K562 (cell line): ENCODE measurements at regions not wholly inside any gene's neighbourhood (a gene's known extent, or its start where the extent isn't known, plus 50 kb on each side); places are given as distances from the start of the nearest gene placed in this dataset.

Experiments used
- ATAC-seq: fragments of 200-7000 bp; cut with Tn5 transposase; 3 replicates; pipeline ENCODE4 v1.9.1; 2020; ENCODE audit warnings: moderate library complexity
- BruUV-seq: library from RNA; stranded (reverse); fragments of 400-500 nt; replicated peaks from 2 replicates; lab custom pipeline; 2021; lab: Mats Ljungman, UMichigan
- CTCF ChIA-PET: fragments of 300-600 bp; formaldehyde crosslinking; extraction: SDS; loops from one replicate; lab custom pipeline; 2021; ENCODE audit warnings: low intra/inter-chr PET ratio; lab: Yijun Ruan, JAX
- POLR2A ChIA-PET: fragments of 300-600, 350-650 bp; sonication (Branson Sonifier 250); formaldehyde crosslinking; extraction: SDS; loops from one replicate; lab custom pipeline; 2021; ENCODE audit warnings: antibody characterized with exemption, inconsistent platforms; lab: Yijun Ruan, JAX
- DNase-seq, 4 experiments: peaks; one replicate each; pipeline versions ENCODE4 v3.0.0 to v3.0.0-alpha.2; 2011 to 2018; ENCODE audit warnings: low spot score in 3 of 4, mixed read lengths in 3 of 4; ENCODE audit errors: extremely low read depth in 1 of 4
- FAIRE-seq: peaks from 2 replicates; lab custom pipeline; 2011; peaks lifted over from hg19 to GRCh38; lab: Jason Lieb, UNC
- H2AFZ ChIP-seq: 2 replicates; pipeline ENCODE4 v1.6.0; 2011; ENCODE audit warnings: low read depth, low read length, control low read depth, inconsistent platforms
- H3K27ac ChIP-seq: fragments of 200-600 bp; 3 replicates; pipeline ENCODE4 v1.8.0; 2011; ENCODE audit warnings: low read depth, mild to moderate bottlenecking, control low read depth, inconsistent platforms, low read length, moderate library complexity, mixed read lengths; ENCODE audit errors: extremely low read depth
- H3K27me3 ChIP-seq, 2 experiments: fragments of 300-600 bp in 1 of 2; 2 replicates in 1 of 2; 3 replicates in 1 of 2; pipeline versions ENCODE4 v1.6.0 to v1.8.0; 2011; ENCODE audit warnings: inconsistent platforms in 2 of 2, low read length in 2 of 2, mild to moderate bottlenecking in 1 of 2, mixed read lengths in 1 of 2, moderate library complexity in 1 of 2; ENCODE audit not compliant: control insufficient read depth in 2 of 2, insufficient read depth in 2 of 2
- H3K36me3 ChIP-seq: fragments of 300-600 bp; 3 replicates; pipeline ENCODE4 v1.8.0; 2011; ENCODE audit warnings: mild to moderate bottlenecking, low read length, inconsistent platforms; ENCODE audit not compliant: control insufficient read depth, insufficient read depth
- H3K4me1 ChIP-seq, 2 experiments: fragments of 200-600 bp in 1 of 2; replicated peaks in 1 of 2; 2 replicates in 1 of 2; 3 replicates in 1 of 2; pipeline versions ENCODE4 v1.5.1 to v1.8.0; 2011; ENCODE audit warnings: inconsistent platforms in 2 of 2, low read length in 2 of 2, mild to moderate bottlenecking in 1 of 2, mixed read lengths in 1 of 2, moderate library complexity in 1 of 2; ENCODE audit not compliant: control insufficient read depth in 2 of 2, insufficient read depth in 2 of 2
- H3K4me2 ChIP-seq: 2 replicates; pipeline ENCODE4 v1.6.1; 2011; ENCODE audit warnings: low read length, control low read depth, inconsistent platforms, mixed read lengths; ENCODE audit not compliant: insufficient read depth
- H3K4me3 ChIP-seq: fragments of 200-600 bp; sonication (generic), shearing (Covaris generic); 2 replicates; pipeline ENCODE4 v1.5.1; 2016; ENCODE audit warnings: control low read depth, inconsistent platforms
- H3K79me2 ChIP-seq: fragments of 200-600 bp; 3 replicates; pipeline ENCODE4 v1.8.0; 2011; ENCODE audit warnings: low read length, inconsistent platforms; ENCODE audit not compliant: control insufficient read depth, insufficient read depth
- H3K9ac ChIP-seq, 2 experiments: 2 replicates each; pipeline versions ENCODE4 v1.6.0 to v1.6.1; 2011; ENCODE audit warnings: low read depth in 2 of 2, low read length in 2 of 2, control low read depth in 1 of 2, inconsistent platforms in 1 of 2, mild to moderate bottlenecking in 1 of 2, mixed read lengths in 1 of 2; ENCODE audit not compliant: insufficient read depth in 1 of 2
- H3K9me1 ChIP-seq: one replicate; pipeline ENCODE4 v1.6.0; 2011; ENCODE audit warnings: inconsistent platforms, mild to moderate bottlenecking, low read length, moderate library complexity; ENCODE audit not compliant: control insufficient read depth, insufficient read depth
- H3K9me3 ChIP-seq: replicated peaks from 2 replicates; pipeline ENCODE4 v1.5.1; 2011; ENCODE audit warnings: low read depth, low read length, inconsistent platforms; ENCODE audit not compliant: control insufficient read depth, insufficient read depth
- H4K20me1 ChIP-seq: replicated peaks from 2 replicates; pipeline ENCODE4 v1.6.1; 2011; ENCODE audit warnings: low read length, inconsistent platforms, mixed read lengths; ENCODE audit not compliant: control insufficient read depth, insufficient read depth
- CGGBP1 ChIP-seq: fragments of 250-450 bp; sonication (Bioruptor Pico); IDR thresholded peaks from 2 replicates; pipeline ENCODE4 v1.9.0; 2021; ENCODE audit warnings: mild to moderate bottlenecking
- DPF2 ChIP-seq: fragments of 450-650 bp; IDR thresholded peaks from 2 replicates; pipeline ENCODE4 v1.6.1; 2016
- PRPF4 ChIP-seq: fragments of 200-400 bp; formaldehyde crosslinking; IDR thresholded peaks from one replicate; pipeline ENCODE4 v1.6.1; 2017; ENCODE audit warnings: low read length, low read depth, mild to moderate bottlenecking; ENCODE audit not compliant: insufficient read depth, poor library complexity, severe bottlenecking
- SUPT5H ChIP-seq: fragments of 450-650 bp; IDR thresholded peaks from 2 replicates; pipeline ENCODE4 v1.6.1; 2016
- TCF3 ChIP-seq: sonication (generic); formaldehyde crosslinking; IDR thresholded peaks from 2 replicates; pipeline ENCODE4 v1.4.0; 2020; ENCODE audit warnings: mild to moderate bottlenecking, missing genetic modification reagents
- ZNF143 ChIP-seq: sonication (generic); formaldehyde crosslinking; IDR thresholded peaks from 2 replicates; pipeline ENCODE4 v1.9.0; 2022; ENCODE audit warnings: mild to moderate bottlenecking, missing genetic modification reagents
- ZNF274 ChIP-seq: IDR thresholded peaks from 2 replicates; pipeline ENCODE4 v1.6.1; 2011; ENCODE audit warnings: low read depth, mild to moderate bottlenecking, low read length, moderate library complexity, borderline replicate concordance
- WGBS: fragments of 100-300 bp; shearing (Covaris generic); methylation state at CpG from one replicate; pipeline ENCODE4 v1.1.6; 2016; ENCODE audit warnings: low coverage, mixed read lengths; ENCODE audit not compliant: insufficient coverage; ENCODE audit errors: missing lambda C conversion rate; 5-methylcytosine and 5-hydroxymethylcytosine counted together
- in situ Hi-C: fragments of 300-500 bp; cut with MboI; formaldehyde crosslinking; loops from 4 replicates; pipeline ENCODE4 v1.15.0; 2018; ENCODE audit warnings: inconsistent platforms, mixed read lengths
- intact Hi-C: fragments of 100-400 bp; cut with micrococcal nuclease; formaldehyde crosslinking; loops from 2 replicates; pipeline ENCODE4 v1.14.2; 2022

DNA sequence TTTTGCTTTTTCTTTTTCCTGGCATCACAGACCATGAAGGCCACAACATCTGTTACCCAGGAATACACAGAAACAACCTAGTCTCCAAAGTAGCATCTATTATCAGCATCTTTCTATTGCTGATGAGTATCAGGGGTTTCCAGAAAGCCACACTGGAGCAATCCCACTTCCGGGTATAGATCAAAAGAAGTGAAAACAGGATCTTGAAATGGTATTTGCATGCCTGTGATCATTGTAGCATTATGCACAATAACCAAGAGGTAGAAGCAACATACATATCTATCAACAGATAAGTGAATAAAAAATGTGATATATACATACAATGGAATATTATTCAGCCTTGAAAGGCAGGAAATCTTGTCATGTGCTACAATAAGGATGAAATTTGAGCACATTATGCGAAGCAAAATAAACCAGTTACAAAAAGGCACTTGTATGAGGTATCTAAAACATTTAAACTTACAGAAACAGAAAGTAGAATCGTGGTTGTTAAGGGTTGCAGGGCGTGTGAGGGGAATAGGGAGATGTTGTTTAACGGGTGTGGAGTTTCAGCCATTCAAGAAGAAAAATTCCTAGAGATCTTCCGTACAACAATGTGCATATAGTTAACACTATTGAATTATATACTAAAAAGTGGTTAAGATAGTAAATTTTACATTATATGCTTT is 115.1 kb downstream of the KCNE4 start (continued):
- TF ChIP-seq TCF3, result no peak
- TF ChIP-seq, all 486 proteins: peak for 0

DNA sequence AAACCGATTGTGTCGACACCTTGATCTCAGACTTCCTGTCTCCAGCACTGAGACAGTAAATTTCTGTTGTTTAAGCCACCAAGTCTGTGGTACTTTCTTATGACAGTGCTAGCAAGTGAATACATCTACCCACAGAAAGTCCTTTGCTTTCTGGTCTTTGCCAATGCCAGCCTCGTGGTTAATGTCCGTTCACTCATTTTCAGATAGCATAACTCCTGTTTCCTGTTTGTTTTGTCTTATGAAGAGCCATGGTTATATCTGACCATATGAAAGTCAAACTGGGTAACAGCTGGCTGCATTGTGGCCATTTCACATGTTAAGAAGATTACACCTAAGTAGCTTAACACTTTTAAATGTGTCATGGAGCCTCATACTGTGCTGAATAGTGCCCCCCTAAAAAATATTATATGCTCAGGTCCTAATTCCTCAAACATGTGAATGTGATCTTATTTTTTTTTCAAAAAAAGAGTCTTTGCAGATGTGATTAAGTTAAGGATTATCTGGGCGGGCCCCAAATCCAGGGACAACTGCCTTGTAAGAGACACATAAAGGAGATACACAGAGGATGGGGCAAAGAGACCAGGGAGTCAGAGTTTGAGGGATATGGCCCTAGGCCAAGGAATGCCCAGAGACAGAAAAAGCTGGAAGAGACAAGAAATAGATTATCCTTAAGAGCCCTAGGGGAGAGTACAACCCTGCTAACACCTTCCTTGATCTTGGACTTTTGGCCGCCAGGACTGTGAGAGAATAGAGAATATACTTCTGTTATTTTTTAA is 118.0 kb downstream of the KCNE4 start:
- BruUV-seq, result no TSS peak

More for the DNA sequence above, 118.0 kb downstream of the KCNE4 start:
- intact Hi-C loops, result no loop called here
- no peak overlapping the region for H3K27ac ChIP-seq
- H3K4me1 ChIP-seq, result no peaks in the 10 kb centered on the region
- ATAC-seq (no peak), DNase-seq (no peak), FAIRE-seq (no peak)
- H4K20me1 ChIP-seq, result no peaks in the 10 kb centered on the region
- TF ChIP-seq ZNF274, result no peak
- TF ChIP-seq SUPT5H, result no peak
- TF ChIP-seq PRPF4, result no peak
- no peak for TF ChIP-seq ZNF143 (CRISPR knock-in tag)
- TF ChIP-seq DPF2, result no peak
- TF ChIP-seq CGGBP1 (CRISPR knock-in tag), result no peak
- in situ Hi-C loops, result no loop called here
- ChIA-PET POLR2A (no interaction called here), CTCF (no interaction called here)
- no peaks in the 10 kb centered on the region for H3K27me3 ChIP-seq
- H3K9me1 ChIP-seq, result no peaks in the 10 kb centered on the region
- no peaks in the 10 kb centered on the region for H3K36me3 ChIP-seq
- H2AFZ ChIP-seq, result no peak overlapping the region
- whole genome bisulfite sequencing, result 0% methylated on average over 6 of the region's 6 CpGs
- no peak overlapping the region for H3K4me2 ChIP-seq
- H3K4me3 ChIP-seq, result no peak overlapping the region
- H3K79me2 ChIP-seq, result no peaks in the 10 kb centered on the region
- no peak overlapping the region for H3K9ac ChIP-seq
- no peaks in the 10 kb centered on the region for H3K9me3 ChIP-seq
